HG03571 (cell line): ENCODE measurements at regions not wholly inside any gene's neighbourhood (a gene's known extent, or its start where the extent isn't known, plus 50 kb on each side); places are given as distances from the start of the nearest gene placed in this dataset.
"Not testable (repeated sequence)": the region's sequence is repeated elsewhere in the genome, so short reads cannot be mapped to it uniquely, and the experiment has no call there.

Experiments
- ATAC-seq: cut with Tn5 transposase; IDR thresholded peaks from one replicate; pipeline ENCODE4 v1.9.1; 2021; ENCODE audit not compliant: unreplicated experiment

- ATAC-seq = no peak
Measured at GRCh38 chr4:156336511-156336910, 382.8 kb upstream of the CTSO start.

DNA sequence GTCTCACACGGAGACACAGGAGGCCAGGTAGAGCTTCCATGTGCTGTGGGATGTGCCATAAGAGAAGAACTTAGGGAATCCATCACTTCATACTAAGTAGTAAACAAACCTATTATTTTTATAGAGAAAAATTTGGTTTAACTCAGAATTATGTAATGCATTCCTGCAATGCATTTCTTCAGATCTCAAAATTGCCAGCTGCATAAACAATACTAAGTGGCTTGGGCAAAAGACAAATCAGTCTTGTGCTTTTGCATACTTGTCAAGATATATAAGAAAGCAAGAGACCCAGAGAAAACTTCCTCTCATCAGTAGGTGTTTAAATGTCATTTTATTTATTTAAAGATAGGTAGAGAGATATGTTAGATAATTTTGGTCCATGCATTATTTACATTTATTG, 382.1 kb upstream of the CTSO start:
- ATAC-seq = no peak

DNA sequence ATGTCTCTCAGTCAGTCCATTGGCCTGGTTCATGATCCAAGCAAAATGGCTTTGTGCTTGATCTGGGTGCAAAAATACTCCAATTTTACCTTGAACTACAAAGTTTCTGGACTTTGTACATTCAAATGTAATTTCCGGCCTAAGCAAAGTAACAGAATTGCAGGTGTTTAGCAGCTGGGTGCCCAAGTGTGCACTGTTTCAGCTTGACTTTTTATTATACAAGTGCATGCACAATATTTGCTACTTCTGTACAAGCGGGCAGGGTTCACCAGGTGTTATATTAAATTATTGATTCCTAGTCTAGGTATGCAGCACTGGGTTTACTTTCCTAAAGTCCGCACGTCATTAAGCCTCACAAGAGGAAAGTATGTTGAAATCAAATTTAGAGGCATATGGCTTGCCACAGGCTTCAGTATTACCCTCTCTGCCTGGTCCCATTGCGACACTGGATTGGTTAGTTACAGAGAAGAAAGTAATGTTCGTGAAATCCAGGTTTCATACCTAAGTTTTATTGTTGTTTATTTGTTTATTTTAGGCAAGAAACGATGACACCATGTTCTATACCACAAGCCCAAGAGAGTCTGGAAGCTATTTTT, 376.9 kb upstream of the CTSO start:
- ATAC-seq = no peak

DNA sequence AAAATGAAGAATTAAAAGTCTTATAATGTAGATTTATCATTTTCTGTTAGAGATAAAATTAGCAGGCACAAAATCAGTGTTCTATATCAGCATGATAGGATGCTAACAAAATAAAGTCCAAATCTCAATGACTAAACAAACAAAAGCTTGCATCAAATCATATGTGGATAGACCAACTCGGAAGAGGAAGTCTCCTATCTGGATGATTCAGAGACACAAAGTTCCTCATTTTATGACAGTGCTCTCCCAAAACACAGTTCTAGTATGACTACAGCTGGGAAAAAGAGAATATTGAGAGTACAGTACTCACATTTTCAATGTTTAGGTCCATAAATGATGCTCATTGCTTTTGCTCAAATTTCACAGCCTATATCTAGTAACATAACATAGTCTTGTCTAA, 376.1 kb upstream of the CTSO start:
- no peak for ATAC-seq

- no peak for ATAC-seq
Measured at GRCh38 chr4:156328882-156329281, 375.2 kb upstream of the CTSO start.

GRCh38 chr4:156326246-156326645, 372.6 kb upstream of the CTSO start:
- ATAC-seq = no peak

DNA sequence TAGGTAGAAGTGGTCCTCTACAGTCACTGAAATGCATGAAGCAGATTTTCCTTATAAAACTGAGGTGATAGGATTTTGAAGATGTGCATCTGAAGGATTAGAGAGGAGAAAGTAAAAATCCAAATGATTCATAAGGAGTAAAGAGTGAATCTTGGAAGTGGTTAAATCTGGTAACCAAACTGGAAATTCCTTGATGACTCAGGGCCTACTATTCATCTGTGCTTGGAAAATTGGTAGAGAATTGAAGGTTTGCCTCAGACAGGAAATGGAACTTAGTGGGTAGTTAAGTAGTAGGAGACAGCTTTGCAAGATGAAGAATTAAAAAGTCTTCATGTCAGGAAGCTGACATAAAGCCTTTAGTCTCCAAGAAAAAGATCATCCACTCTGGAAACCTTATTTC, 368.9 kb upstream of the CTSO start:
- no peak for ATAC-seq

GRCh38 chr4:156321203-156321602, 367.5 kb upstream of the CTSO start:
- ATAC-seq = no peak

GRCh38 chr4:156313497-156313896, 359.8 kb upstream of the CTSO start:
- no peak for ATAC-seq

GRCh38 chr4:156312261-156312847, 358.7 kb upstream of the CTSO start:
- no peak for ATAC-seq

DNA sequence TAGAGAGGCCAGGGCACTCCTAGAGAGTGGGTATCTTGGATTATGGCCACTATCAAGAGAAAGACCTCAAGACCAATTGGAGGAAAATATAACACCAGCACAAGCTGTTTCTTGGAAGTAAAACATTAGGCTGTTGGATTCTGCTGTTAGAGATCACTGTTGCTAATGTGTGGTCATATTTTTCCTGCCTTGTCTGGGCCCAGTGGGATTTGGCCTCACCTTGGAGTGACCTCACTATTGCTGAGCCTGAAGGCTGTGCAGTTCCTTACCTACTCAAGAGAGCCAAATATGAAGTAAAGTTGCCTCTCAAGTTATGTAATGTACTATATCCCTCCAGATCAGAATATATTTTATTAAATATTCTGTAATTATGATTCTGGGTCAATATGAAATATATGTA, 355.4 kb upstream of the CTSO start:
- ATAC-seq = no peak

DNA sequence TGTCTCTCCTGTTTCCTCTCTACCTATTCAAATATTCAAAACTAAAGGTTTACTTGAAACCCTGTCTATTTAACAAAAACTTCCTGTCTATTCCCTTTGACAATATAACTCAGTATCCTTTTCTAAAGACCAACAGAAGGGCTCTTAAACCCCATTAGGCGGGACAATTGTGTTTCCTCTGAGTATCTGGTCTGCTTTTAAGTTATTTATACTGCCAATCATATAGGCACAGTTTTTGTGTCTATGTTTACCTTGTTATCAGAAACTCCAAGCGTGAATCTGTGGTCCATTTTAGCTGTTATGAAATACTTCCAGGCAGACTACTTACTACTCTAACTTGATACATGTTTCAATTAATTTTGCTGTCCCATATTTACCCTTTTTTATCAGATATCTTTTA, 350.0 kb upstream of the CTSO start:
- ATAC-seq = no peak

DNA sequence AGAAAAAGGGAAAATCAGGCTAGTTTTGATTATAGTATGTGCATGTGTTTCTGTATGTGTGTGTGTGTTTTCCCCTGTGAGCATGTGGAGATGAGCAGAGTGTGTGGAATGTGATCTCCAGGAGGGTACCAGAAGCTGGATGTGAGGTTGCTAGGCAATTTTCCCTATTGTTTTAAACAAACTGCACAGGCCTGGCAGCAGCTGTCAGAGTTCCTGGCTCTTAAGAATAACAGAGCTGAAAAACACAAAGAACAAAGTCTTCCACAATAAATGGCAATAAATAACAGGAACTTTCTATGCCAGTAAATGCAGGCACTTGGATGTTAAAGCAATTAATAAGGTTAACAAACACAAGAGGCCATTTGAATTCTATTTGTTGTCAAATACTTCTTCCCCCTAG, 344.6 kb upstream of the CTSO start:
- ATAC-seq = no peak

GRCh38 chr4:156295676-156296195, 342.1 kb upstream of the CTSO start:
- no peak for ATAC-seq

DNA sequence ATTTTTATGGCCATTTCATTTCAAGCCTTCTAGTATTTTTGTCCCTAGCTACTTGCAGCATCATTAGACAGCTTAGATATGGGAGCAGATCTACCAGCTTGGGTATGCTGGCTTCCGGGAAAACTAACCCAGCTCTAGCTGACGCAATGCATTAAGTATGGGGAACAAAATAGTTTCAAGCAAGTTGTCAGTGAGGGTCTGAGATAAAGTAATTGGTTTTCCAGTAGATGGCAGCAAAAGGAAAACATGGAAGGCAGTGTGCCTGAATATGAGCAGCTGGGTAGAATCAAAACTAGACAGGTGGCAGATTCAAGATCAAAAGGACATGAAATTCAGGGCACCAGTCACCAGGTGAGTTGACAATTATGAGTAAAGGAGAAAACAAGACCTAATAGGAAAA, 340.9 kb upstream of the CTSO start:
- no peak for ATAC-seq

DNA sequence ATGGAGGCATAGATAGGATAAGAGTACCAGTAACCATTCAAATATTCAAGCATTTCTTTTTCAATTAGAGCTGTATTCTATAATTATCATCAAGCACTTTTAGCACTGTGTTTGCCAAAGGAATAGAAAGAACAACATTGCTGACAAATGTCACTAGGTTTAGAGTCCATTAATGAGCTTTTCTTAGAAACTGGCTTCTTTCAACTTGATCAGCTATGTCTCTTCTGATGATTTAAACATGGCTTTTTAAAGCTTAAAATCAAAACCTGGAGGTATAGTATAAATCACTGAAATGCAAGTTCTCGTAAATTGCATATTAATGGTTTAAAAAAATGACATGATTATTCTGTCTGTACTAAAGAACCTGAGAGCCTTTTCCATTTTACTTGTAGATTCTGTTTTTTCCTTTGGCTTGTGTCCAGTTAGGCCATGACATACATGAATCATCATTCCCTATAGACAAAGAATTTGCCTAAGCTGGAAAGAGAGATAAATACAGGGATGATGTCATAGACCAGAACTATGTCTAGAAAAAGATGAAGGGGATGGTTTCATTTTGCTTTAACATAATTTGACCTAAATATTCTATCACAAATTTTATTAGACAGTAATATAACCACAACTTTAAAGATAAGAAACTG, 340.1 kb upstream of the CTSO start:
- no peak for ATAC-seq

DNA sequence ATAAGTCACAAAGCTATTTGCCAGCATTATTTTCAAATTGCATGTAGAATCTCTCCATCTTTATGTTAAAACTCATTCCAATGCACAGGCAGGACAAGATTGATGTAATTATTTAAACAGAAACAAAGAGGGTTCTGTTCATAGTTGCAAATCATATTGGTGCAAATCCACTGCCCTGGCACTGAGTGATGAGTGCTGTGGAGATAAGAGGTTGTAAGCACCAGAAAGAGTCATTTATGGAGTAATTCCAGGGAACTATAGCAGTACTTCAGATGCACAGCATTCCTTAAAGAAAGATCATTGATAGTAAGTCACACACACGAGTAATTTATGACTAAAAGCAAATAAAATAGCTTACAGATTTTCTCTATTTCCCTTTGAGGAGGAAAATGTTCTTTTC, 337.7 kb upstream of the CTSO start:
- ATAC-seq = no peak

DNA sequence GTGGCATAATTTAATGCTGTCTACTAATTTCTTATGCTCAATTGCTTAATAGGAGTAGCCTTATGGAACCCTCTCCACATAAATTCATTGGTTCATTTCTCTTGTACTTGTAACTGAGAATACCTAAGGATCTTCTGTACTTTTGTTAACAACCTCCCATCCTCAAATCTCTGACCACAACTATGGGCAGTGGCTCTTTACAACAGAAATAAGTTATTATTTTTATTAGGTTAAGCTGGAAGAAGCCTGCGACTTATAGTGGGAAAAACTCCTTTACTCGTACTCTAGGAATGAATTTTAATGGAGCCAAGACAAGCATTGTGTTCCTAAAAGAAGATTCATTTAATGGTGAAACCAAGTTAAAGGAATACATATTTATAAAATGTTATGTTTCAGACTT, 337.1 kb upstream of the CTSO start:
- no peak for ATAC-seq

- not testable (repeated sequence) for ATAC-seq
Measured at GRCh38 chr4:156290026-156290425, 336.4 kb upstream of the CTSO start.

GRCh38 chr4:156280686-156281085, 327.0 kb upstream of the CTSO start:
- no peak for ATAC-seq

GRCh38 chr4:156265407-156265806, 311.7 kb upstream of the CTSO start:
- ATAC-seq = no peak

GRCh38 chr4:156261230-156261629, 307.6 kb upstream of the CTSO start:
- no peak for ATAC-seq
